NCI-H2081 (cell line): ENCODE measurements at regions not wholly inside any gene's neighbourhood (a gene's known extent, or its start where the extent isn't known, plus 50 kb on each side); places are given as distances from the start of the nearest gene placed in this dataset.

Experiments used
- DNase-seq, 2 experiments: peaks; one replicate each; lab custom pipeline; 2025; lab: John Stamatoyannopoulos, UW

GRCh38 chr10:83935339-83935736, 204.0 kb upstream of the GHITM start:
- no peak for DNase-seq

GRCh38 chr10:83935911-83936310, 203.4 kb upstream of the GHITM start:
- no peak for DNase-seq

GRCh38 chr10:83937161-83937560, 202.1 kb upstream of the GHITM start:
- DNase-seq, result no peak

- no peak for DNase-seq
Observed at GRCh38 chr10:83937826-83938225, 201.5 kb upstream of the GHITM start.

GRCh38 chr10:83941189-83941588, 198.1 kb upstream of the GHITM start:
- no peak for DNase-seq

GRCh38 chr10:83942410-83942809, 196.9 kb upstream of the GHITM start:
- no peak for DNase-seq

- no peak for DNase-seq
Observed at GRCh38 chr10:83943049-83943448, 196.3 kb upstream of the GHITM start.

GRCh38 chr10:83943920-83944319, 195.4 kb upstream of the GHITM start:
- DNase-seq, result no peak

GRCh38 chr10:83945982-83946718, 193.2 kb upstream of the GHITM start:
- DNase-seq, result peak in 1 of 2 experiments; percentile 59

- DNase-seq, result peak in 1 of 2 experiments; percentile 57
Observed at GRCh38 chr10:83952314-83952713, 187.0 kb upstream of the GHITM start.

- DNase-seq, result no peak
Observed at GRCh38 chr10:83953589-83953988, 185.7 kb upstream of the GHITM start.

GRCh38 chr10:83954193-83954799, 185.0 kb upstream of the GHITM start:
- no peak for DNase-seq

GRCh38 chr10:83955406-83955805, 183.9 kb upstream of the GHITM start:
- DNase-seq, result no peak

- no peak for DNase-seq
Observed at GRCh38 chr10:83957168-83957947, 182.0 kb upstream of the GHITM start.

GRCh38 chr10:83959328-83959727, 180.0 kb upstream of the GHITM start:
- DNase-seq, result no peak

GRCh38 chr10:83960125-83960524, 179.2 kb upstream of the GHITM start:
- no peak for DNase-seq

GRCh38 chr10:83961620-83962019, 177.7 kb upstream of the GHITM start:
- no peak for DNase-seq

GRCh38 chr10:83963446-83963845, 175.9 kb upstream of the GHITM start:
- DNase-seq, result no peak

- DNase-seq, result no peak
Observed at GRCh38 chr10:83965473-83965872, 173.8 kb upstream of the GHITM start.

- DNase-seq, result no peak
Observed at GRCh38 chr10:83968052-83968451, 171.3 kb upstream of the GHITM start.

- no peak for DNase-seq
Observed at GRCh38 chr10:83978681-83979383, 160.5 kb upstream of the GHITM start.

GRCh38 chr10:83982812-83983211, 156.5 kb upstream of the GHITM start:
- no peak for DNase-seq
